Fibroblast of lung (primary cell): ENCODE measurements at regions not wholly inside any gene's neighbourhood (a gene's known extent, or its start where the extent isn't known, plus 50 kb on each side); places are given as distances from the start of the nearest gene placed in this dataset.

Experiments used
- EZH2 ChIP-seq: IDR thresholded peaks from 2 replicates; pipeline ENCODE4 v1.5.1; 2012; ENCODE audit warnings: low read length, control low read depth, mild to moderate bottlenecking; ENCODE audit errors: missing control alignments
- TF ChIP-seq, protein P1 (sequence below), 2 donors: IDR thresholded peaks in 1 of 2; conservative IDR thresholded peaks in 1 of 2; 1 replicate in 1 of 2; 2 replicates in 1 of 2; pipeline ENCODE4 v1.5.1; 2011 to 2012; ENCODE audit warnings: low read length in 2 of 2, control low read depth in 1 of 2, inconsistent platforms in 1 of 2, low read depth in 1 of 2, mild to moderate bottlenecking in 1 of 2

GRCh38 chr1:199929556-199929955 lies 98.0 kb upstream of the NR5A2 start:
- TF ChIP-seq EZH2, result no peak
- TF ChIP-seq, protein P1, sequence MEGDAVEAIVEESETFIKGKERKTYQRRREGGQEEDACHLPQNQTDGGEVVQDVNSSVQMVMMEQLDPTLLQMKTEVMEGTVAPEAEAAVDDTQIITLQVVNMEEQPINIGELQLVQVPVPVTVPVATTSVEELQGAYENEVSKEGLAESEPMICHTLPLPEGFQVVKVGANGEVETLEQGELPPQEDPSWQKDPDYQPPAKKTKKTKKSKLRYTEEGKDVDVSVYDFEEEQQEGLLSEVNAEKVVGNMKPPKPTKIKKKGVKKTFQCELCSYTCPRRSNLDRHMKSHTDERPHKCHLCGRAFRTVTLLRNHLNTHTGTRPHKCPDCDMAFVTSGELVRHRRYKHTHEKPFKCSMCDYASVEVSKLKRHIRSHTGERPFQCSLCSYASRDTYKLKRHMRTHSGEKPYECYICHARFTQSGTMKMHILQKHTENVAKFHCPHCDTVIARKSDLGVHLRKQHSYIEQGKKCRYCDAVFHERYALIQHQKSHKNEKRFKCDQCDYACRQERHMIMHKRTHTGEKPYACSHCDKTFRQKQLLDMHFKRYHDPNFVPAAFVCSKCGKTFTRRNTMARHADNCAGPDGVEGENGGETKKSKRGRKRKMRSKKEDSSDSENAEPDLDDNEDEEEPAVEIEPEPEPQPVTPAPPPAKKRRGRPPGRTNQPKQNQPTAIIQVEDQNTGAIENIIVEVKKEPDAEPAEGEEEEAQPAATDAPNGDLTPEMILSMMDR (conservative IDR thresholded peaks at IDR 0.05 in 1 of 2, IDR thresholded peaks at IDR 0.05 in 1 of 2; ENCODE audit: low read depth in 1 of 2, low read length in 2 of 2), result no peak
